Panc1 (cell line): ENCODE measurements at regions not wholly inside any gene's neighbourhood (a gene's known extent, or its start where the extent isn't known, plus 50 kb on each side); places are given as distances from the start of the nearest gene placed in this dataset.

Experiments
- CTCF ChIP-seq: fragments of 450-650 bp; IDR thresholded peaks from 2 replicates; pipeline ENCODE4 v1.5.1; 2017; ENCODE audit warnings: mild to moderate bottlenecking
- POLR2AphosphoS5 ChIP-seq: IDR thresholded peaks from 2 replicates; pipeline ENCODE4 v1.6.1; 2012; ENCODE audit warnings: mild to moderate bottlenecking, low read depth, low read length, moderate library complexity
- REST ChIP-seq, 2 experiments: IDR thresholded peaks; 2 replicates each; pipeline ENCODE4 v1.6.1; 2011 to 2012; ENCODE audit warnings: low read depth in 2 of 2, control low read depth in 1 of 2, low read length in 1 of 2, mild to moderate bottlenecking in 1 of 2, moderate library complexity in 1 of 2; ENCODE audit not compliant: insufficient read depth in 1 of 2
- SIN3A ChIP-seq: IDR thresholded peaks from 2 replicates; pipeline ENCODE4 v1.6.1; 2012; ENCODE audit warnings: low read depth, mild to moderate bottlenecking, low read length, moderate library complexity, borderline replicate concordance; ENCODE audit not compliant: insufficient read depth

- TF ChIP-seq POLR2AphosphoS5: no peak
- no peak for TF ChIP-seq CTCF
- TF ChIP-seq REST (IDR thresholded peaks at IDR 0.05; ENCODE audit: insufficient read depth in 1 of 2, low read depth in 2 of 2, low read length in 1 of 2): no peak
- no peak for TF ChIP-seq SIN3A
Observed at GRCh38 chrX:25667681-25668080, 470.5 kb upstream of the MAGEB18 start.
